Natural killer cell (primary cell): ENCODE measurements at regions not wholly inside any gene's neighbourhood (a gene's known extent, or its start where the extent isn't known, plus 50 kb on each side); places are given as distances from the start of the nearest gene placed in this dataset.

Experiments
- ATAC-seq, 3 donors: fragments of 150-1000 bp in 2 of 3; fragments of 200-7000 bp in 1 of 3; cut with Tn5 transposase; 1 replicate in 1 of 3; 2 replicates in 2 of 3; pipeline ENCODE4 v1.10.0; 2021; ENCODE audit warnings: mild to moderate bottlenecking in 2 of 3, moderate library complexity in 2 of 3
- DNase-seq, 2 donors: peaks; one replicate each; pipeline versions ENCODE4 v3.0.0 to v3.0.0-alpha.2; 2013 to 2021; ENCODE audit warnings: mixed read lengths in 1 of 2
- H3K27ac ChIP-seq: one replicate; pipeline ENCODE4 v1.5.1; 2013; ENCODE audit warnings: mild to moderate bottlenecking, low read length
- H3K27me3 ChIP-seq: one replicate; pipeline ENCODE4 v1.6.1; 2013; ENCODE audit warnings: low read length; ENCODE audit not compliant: control insufficient read depth, insufficient read depth
- H3K36me3 ChIP-seq: one replicate; pipeline ENCODE4 v1.6.1; 2013; ENCODE audit warnings: low read length; ENCODE audit not compliant: control insufficient read depth, insufficient read depth
- H3K4me1 ChIP-seq: one replicate; pipeline ENCODE4 v1.6.1; 2013; ENCODE audit warnings: low read length; ENCODE audit not compliant: control insufficient read depth, insufficient read depth
- H3K4me3 ChIP-seq: one replicate; pipeline ENCODE4 v1.5.1; 2013; ENCODE audit warnings: low read length
- H3K9me3 ChIP-seq: one replicate; pipeline ENCODE4 v1.6.1; 2013; ENCODE audit warnings: low read length; ENCODE audit not compliant: control insufficient read depth, insufficient read depth
- H3K27ac Mint-ChIP-seq, 2 donors: one replicate each; pipeline ENCODE4 v1.8.0; 2022; ENCODE audit warnings: mild to moderate bottlenecking in 2 of 2, mixed read lengths in 2 of 2, moderate library complexity in 1 of 2
- H3K27me3 Mint-ChIP-seq, 2 donors: one replicate each; pipeline ENCODE4 v1.8.0; 2022; ENCODE audit warnings: low read depth in 2 of 2, mixed read lengths in 2 of 2
- H3K36me3 Mint-ChIP-seq: one replicate; pipeline ENCODE4 v1.8.0; 2022; ENCODE audit warnings: mixed read lengths
- H3K4me1 Mint-ChIP-seq, 2 donors: one replicate each; pipeline ENCODE4 v1.8.0; 2022; ENCODE audit warnings: mixed read lengths in 2 of 2
- H3K4me3 Mint-ChIP-seq: one replicate; pipeline ENCODE4 v1.8.0; 2022; ENCODE audit warnings: mild to moderate bottlenecking, moderate library complexity, mixed read lengths
- H3K9me3 Mint-ChIP-seq, 2 donors: one replicate each; pipeline ENCODE4 v1.8.0; 2022; ENCODE audit warnings: mixed read lengths in 2 of 2
- WGBS: methylation state at CpG from one replicate; pipeline ENCODE4 v1.1.7; 2013; ENCODE audit warnings: missing lambda C conversion rate; ENCODE audit not compliant: insufficient coverage; 5-methylcytosine and 5-hydroxymethylcytosine counted together
- intact Hi-C: fragments of 100-400 bp; cut with micrococcal nuclease; formaldehyde crosslinking; loops from one replicate; pipeline ENCODE4 v1.14.2; 2022
- TF ChIP-seq, protein P1 (sequence below): fragments of 200-600 bp; IDR thresholded peaks from one replicate; pipeline ENCODE4 v1.8.0; 2022; ENCODE audit warnings: antibody characterized with exemption

DNA sequence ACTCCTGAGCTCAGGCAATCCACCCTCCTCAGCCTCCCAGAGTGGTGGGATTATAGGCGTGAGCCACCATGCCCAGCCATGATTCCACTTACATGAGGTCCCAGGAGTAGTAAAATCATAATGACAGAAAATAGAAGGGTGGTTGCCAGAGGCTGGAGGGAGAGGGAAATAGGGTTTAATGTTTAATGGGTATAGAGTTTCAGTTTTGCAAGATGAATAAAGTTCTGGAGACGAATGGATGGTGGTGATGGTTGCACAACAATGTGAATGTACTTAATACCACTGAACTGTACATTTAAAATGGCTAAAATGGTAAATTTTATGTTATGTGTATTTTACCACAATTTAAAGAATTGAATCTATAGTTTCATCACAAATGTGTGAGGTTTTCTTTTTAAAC, 146.5 kb upstream of the ABCA1 start:
- DNase-seq (no peak), ATAC-seq (no peak)
- H3K27me3 ChIP-seq: no peaks in the 10 kb centered on the region
- TF ChIP-seq, protein P1, sequence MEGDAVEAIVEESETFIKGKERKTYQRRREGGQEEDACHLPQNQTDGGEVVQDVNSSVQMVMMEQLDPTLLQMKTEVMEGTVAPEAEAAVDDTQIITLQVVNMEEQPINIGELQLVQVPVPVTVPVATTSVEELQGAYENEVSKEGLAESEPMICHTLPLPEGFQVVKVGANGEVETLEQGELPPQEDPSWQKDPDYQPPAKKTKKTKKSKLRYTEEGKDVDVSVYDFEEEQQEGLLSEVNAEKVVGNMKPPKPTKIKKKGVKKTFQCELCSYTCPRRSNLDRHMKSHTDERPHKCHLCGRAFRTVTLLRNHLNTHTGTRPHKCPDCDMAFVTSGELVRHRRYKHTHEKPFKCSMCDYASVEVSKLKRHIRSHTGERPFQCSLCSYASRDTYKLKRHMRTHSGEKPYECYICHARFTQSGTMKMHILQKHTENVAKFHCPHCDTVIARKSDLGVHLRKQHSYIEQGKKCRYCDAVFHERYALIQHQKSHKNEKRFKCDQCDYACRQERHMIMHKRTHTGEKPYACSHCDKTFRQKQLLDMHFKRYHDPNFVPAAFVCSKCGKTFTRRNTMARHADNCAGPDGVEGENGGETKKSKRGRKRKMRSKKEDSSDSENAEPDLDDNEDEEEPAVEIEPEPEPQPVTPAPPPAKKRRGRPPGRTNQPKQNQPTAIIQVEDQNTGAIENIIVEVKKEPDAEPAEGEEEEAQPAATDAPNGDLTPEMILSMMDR: no peak
- H3K9me3 ChIP-seq: no peaks in the 10 kb centered on the region
- Mint-ChIP-seq H3K4me1 (no peaks in the 10 kb centered on the region), H3K4me3 (no peak overlapping the region), H3K9me3 (no peaks in the 10 kb centered on the region), H3K36me3 (no peaks in the 10 kb centered on the region), H3K27me3 (no peaks in the 10 kb centered on the region), H3K27ac (no peak overlapping the region)
- no peaks in the 10 kb centered on the region for H3K4me1 ChIP-seq
- no peak overlapping the region for H3K27ac ChIP-seq
- H3K4me3 ChIP-seq: no peak overlapping the region
- no peaks in the 10 kb centered on the region for H3K36me3 ChIP-seq
- WGBS: 80% methylated on average over 2 of the region's 2 CpGs
- intact Hi-C loops: no loop called here

DNA sequence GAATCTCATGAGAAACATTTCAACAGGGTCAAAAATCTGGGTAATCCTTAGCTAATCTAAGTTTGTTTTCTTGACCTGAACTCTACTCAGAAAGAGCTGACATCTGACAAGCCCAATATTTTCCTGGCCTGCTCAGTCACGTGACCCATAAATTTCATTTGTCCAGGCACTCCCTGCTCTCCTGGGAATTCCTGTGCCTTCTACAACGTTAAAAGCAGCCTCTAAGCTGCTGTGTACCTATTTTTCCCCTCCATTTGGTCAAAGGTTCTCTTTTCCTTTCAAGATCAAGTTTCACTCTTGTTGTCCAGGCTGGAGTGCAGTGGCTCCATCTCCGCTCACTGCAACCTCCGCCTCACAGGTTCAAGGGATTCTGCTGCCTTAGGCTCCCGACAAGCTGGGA, 148.8 kb upstream of the ABCA1 start:
- ATAC-seq (no peak), DNase-seq (no peak)
- Histone ChIP-seq H3K4me1 (no peaks in the 10 kb centered on the region), H3K36me3 (no peaks in the 10 kb centered on the region), H3K9me3 (no peaks in the 10 kb centered on the region), H3K27me3 (no peaks in the 10 kb centered on the region), H3K4me3 (no peak overlapping the region), H3K27ac (no peak overlapping the region)
- no peak overlapping the region for H3K27ac Mint-ChIP-seq
- 78% methylated on average over 5 of the region's 5 CpGs for WGBS
- no peaks in the 10 kb centered on the region for H3K9me3 Mint-ChIP-seq
- H3K4me3 Mint-ChIP-seq: no peak overlapping the region
- no peaks in the 10 kb centered on the region for H3K27me3 Mint-ChIP-seq
- TF ChIP-seq, protein P1: no peak
- intact Hi-C loops: no loop called here
- no peaks in the 10 kb centered on the region for H3K4me1 Mint-ChIP-seq
- no peaks in the 10 kb centered on the region for H3K36me3 Mint-ChIP-seq

DNA sequence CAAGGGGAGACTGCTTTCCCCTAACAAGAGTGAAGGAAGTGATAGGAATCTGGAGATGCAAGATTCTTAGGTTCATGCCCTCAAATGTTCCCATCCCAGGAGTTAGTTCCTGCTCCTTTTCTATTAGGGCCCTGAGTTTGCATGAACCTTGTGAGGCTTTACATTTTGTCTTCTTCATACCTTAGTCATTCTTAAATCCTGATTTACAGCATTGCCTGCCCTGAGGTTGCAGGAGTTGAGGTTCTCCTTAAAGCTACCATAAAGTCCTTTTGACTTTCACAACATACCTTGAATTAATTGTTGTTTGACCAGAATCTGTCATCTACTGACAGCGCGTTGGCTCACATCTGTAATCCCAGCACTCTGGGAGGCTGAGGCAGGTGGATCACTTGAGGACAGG, 151.5 kb upstream of the ABCA1 start:
- intact Hi-C loops: no loop called here
- TF ChIP-seq, protein P1: no peak
- Mint-ChIP-seq H3K27me3 (no peaks in the 10 kb centered on the region), H3K4me3 (no peak overlapping the region), H3K27ac (no peak overlapping the region), H3K4me1 (no peaks in the 10 kb centered on the region), H3K9me3 (no peaks in the 10 kb centered on the region), H3K36me3 (no peaks in the 10 kb centered on the region)
- no peak overlapping the region for H3K27ac ChIP-seq
- H3K36me3 ChIP-seq: no peaks in the 10 kb centered on the region
- H3K4me3 ChIP-seq: no peak overlapping the region
- 93% methylated on average over 2 of the region's 2 CpGs for WGBS
- H3K27me3 ChIP-seq: no peaks in the 10 kb centered on the region
- ATAC-seq (no peak), DNase-seq (no peak)
- H3K9me3 ChIP-seq: no peaks in the 10 kb centered on the region
- no peaks in the 10 kb centered on the region for H3K4me1 ChIP-seq

DNA sequence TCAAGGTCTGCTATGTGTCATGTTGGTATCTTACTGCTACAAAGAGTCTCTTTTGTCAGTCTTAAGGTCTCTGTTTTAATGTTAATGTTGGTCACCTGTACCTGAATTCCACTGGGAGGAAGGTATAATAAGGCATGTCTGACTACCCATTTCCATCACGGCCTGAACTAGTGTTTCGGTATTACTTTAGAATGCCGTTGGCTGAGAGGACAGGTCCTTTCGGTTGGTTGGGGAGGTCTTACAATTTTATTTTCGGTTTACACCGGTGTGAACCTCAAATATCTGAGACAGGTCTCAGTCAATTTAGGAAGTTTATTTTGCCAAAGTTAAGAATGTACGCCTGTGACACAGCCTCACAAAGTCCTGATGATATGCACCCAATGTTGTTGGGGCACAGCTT, 154.9 kb upstream of the ABCA1 start:
- Histone ChIP-seq H3K36me3 (no peaks in the 10 kb centered on the region), H3K4me3 (no peak overlapping the region), H3K27ac (no peak overlapping the region), H3K4me1 (no peaks in the 10 kb centered on the region), H3K9me3 (no peaks in the 10 kb centered on the region), H3K27me3 (no peaks in the 10 kb centered on the region)
- no peaks in the 10 kb centered on the region for H3K9me3 Mint-ChIP-seq
- WGBS: 83% methylated on average over 7 of the region's 7 CpGs
- H3K27me3 Mint-ChIP-seq: no peaks in the 10 kb centered on the region
- ATAC-seq: no peak
- no peaks in the 10 kb centered on the region for H3K4me1 Mint-ChIP-seq
- H3K4me3 Mint-ChIP-seq: no peak overlapping the region
- TF ChIP-seq, protein P1: no peak
- no peak overlapping the region for H3K27ac Mint-ChIP-seq
- DNase-seq: no peak
- no peaks in the 10 kb centered on the region for H3K36me3 Mint-ChIP-seq
- intact Hi-C loops: no loop called here
